Sigmoid colon (tissue), 6 donors: ENCODE measurements at regions not wholly inside any gene's neighbourhood (a gene's known extent, or its start where the extent isn't known, plus 50 kb on each side); places are given as distances from the start of the nearest gene placed in this dataset.

Experiments
- DNase-seq: peaks from one replicate; pipeline ENCODE4 v3.0.0-alpha.2; 2019
- H3K27ac ChIP-seq, 4 donors: fragments of 200-600 bp; sonication (generic); one replicate each; pipeline ENCODE4 v1.5.1; 2016 to 2019; ENCODE audit warnings: mild to moderate bottlenecking in 1 of 4
- H3K27me3 ChIP-seq, 3 donors: fragments of 200-600 bp; sonication (generic); one replicate each; pipeline ENCODE4 v1.5.1; 2019; ENCODE audit warnings: mild to moderate bottlenecking in 1 of 3
- H3K36me3 ChIP-seq, 4 donors: fragments of 200-600 bp; sonication (generic); one replicate each; pipeline ENCODE4 v1.5.1; 2016 to 2019
- H3K4me1 ChIP-seq, 4 donors: fragments of 200-600 bp; sonication (generic); one replicate each; pipeline ENCODE4 v1.5.1; 2017 to 2019
- H3K4me3 ChIP-seq, 4 donors: fragments of 200-600 bp; sonication (generic); one replicate each; pipeline ENCODE4 v1.5.1; 2017 to 2019; ENCODE audit warnings: mild to moderate bottlenecking in 2 of 4, moderate library complexity in 1 of 4
- H3K9me3 ChIP-seq, 4 donors: fragments of 200-600 bp in 3 of 4; sonication (generic) in 3 of 4; one replicate each; pipeline versions ENCODE4 v1.5.1 to v1.6.1; 2013 to 2019
- CTCF ChIP-seq, 4 experiments: fragments of 450-650 bp in 3 of 4; fragments of 200-600 bp in 1 of 4; IDR thresholded peaks; one replicate each; pipeline ENCODE4 v1.5.1; 2016 to 2019; ENCODE audit warnings: antibody characterized with exemption in 4 of 4, mild to moderate bottlenecking in 3 of 4, moderate library complexity in 2 of 4
- EP300 ChIP-seq, 4 donors: sonication (generic); formaldehyde crosslinking; IDR thresholded peaks; one replicate each; pipeline ENCODE4 v1.6.1; 2017; ENCODE audit warnings: antibody characterized with exemption in 4 of 4
- POLR2A ChIP-seq, 2 donors: fragments of 450-650 bp; IDR thresholded peaks; one replicate each; pipeline ENCODE4 v1.6.1; 2016; ENCODE audit warnings: antibody characterized with exemption in 2 of 2, mild to moderate bottlenecking in 2 of 2, moderate library complexity in 2 of 2
- POLR2AphosphoS5 ChIP-seq, 4 donors: sonication (generic); formaldehyde crosslinking; IDR thresholded peaks; one replicate each; pipeline ENCODE4 v1.6.1; 2017; ENCODE audit warnings: antibody characterized with exemption in 4 of 4
- WGBS, 2 donors: extraction: QIAGEN DNeasy Blood & Tissue Kit; methylation state at CpG; one replicate each; pipeline ENCODE4 v1.1.7; 2013; 5-methylcytosine and 5-hydroxymethylcytosine counted together
- intact Hi-C: fragments of 100-400 bp; cut with DNase I; formaldehyde crosslinking; loops from one replicate; pipeline ENCODE4 v1.15.1; 2023
- donor health status: healthy with polysubstance abuse.
- donor health status: healthy.

DNA sequence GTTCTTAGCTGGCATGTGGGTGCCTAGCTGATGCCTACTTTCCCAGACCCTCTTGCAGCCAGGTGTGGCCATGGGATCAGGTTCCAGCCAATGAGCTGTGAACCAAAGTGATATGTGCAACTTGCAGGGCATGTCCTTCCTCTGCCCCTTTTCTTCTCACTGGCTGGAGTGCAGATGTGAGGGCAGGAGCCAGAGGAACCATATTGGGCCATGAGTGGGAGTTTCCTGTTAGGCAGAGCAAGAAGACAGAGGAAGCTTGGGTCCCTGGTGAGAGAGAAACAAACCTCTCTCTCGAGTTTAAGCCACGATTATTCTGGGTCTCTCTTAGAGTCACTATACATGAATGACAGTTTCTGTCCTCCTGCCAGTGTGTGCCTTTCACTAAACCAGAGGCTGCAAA is 120.4 kb upstream of the STX18 start:
- Histone ChIP-seq H3K4me1 (peaks cover 0 to 6% (median 0%) of the 10 kb centered on the region in 4 donors), H3K27ac (no peak overlapping the region), H3K4me3 (no peak overlapping the region), H3K36me3 (no peaks in the 10 kb centered on the region), H3K9me3 (no peaks in the 10 kb centered on the region), H3K27me3 (no peaks in the 10 kb centered on the region)
- intact Hi-C loops: no loop called here
- TF ChIP-seq CTCF (IDR thresholded peaks at IDR 0.05) (no peak), EP300 (IDR thresholded peaks at IDR 0.05) (no peak), POLR2AphosphoS5 (IDR thresholded peaks at IDR 0.05) (no peak), POLR2A (IDR thresholded peaks at IDR 0.05) (no peak)
- 87 to 89% methylated on average over 2 of the region's 2 CpGs for WGBS, 2 donors
- no peak for DNase-seq

DNA sequence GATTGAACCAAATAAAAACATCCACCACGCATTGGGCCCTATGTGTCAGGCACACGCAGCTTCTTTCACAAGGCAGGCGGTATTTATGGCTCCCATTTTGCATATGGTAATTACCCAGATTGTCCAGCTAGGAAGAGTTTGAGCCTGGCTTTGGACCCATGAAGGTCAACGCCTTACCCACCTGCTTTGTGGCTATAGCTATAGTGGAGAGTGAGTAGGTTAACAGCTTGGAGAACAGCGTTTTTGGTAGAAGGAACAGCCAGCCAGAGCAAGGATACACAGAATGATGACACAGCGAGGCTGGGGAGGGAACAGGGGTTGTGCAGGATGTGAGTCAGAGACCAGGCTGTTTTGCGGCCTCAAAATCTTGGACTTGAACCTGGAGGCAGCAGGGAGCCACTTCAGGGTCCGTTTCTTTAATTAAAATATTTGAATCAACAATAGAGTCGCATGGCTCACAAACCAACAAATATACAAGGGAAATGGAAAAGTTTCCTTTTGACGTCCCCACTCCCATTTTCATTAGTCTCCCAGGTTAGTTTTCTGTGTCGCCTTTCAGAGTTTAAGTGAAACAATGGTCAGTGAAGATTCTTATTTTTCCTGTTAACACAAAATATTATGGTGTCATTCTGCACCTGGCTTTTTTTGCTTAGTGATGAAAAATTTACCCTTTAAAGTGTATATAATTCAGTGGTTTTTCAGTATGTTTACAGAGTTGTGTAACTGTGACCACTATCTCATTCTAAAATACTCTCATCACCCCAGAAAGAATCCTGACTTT is 118.2 kb upstream of the STX18 start:
- Histone ChIP-seq H3K4me3 (no peak overlapping the region), H3K27me3 (no peaks in the 10 kb centered on the region), H3K4me1 (no peaks in the 10 kb centered on the region), H3K9me3 (no peaks in the 10 kb centered on the region), H3K27ac (no peak overlapping the region), H3K36me3 (no peaks in the 10 kb centered on the region)
- intact Hi-C loops: no loop called here
- no peak for DNase-seq
- WGBS, 2 donors: 87 to 90% methylated on average over 11 of the region's 11 CpGs
- TF ChIP-seq POLR2AphosphoS5 (IDR thresholded peaks at IDR 0.05) (no peak), CTCF (IDR thresholded peaks at IDR 0.05) (no peak), POLR2A (IDR thresholded peaks at IDR 0.05) (no peak), EP300 (IDR thresholded peaks at IDR 0.05) (no peak)

- no peak overlapping the region for H3K4me3 ChIP-seq
- no peak for DNase-seq
- H3K4me1 ChIP-seq: no peaks in the 10 kb centered on the region
- H3K36me3 ChIP-seq: no peaks in the 10 kb centered on the region
- intact Hi-C loops: no loop called here
- H3K27ac ChIP-seq: no peak overlapping the region
- no peaks in the 10 kb centered on the region for H3K9me3 ChIP-seq
- no peak for TF ChIP-seq CTCF (IDR thresholded peaks at IDR 0.05)
- TF ChIP-seq EP300 (IDR thresholded peaks at IDR 0.05): no peak
- TF ChIP-seq POLR2A (IDR thresholded peaks at IDR 0.05): no peak
- no peak for TF ChIP-seq POLR2AphosphoS5 (IDR thresholded peaks at IDR 0.05)
- H3K27me3 ChIP-seq: no peaks in the 10 kb centered on the region
- WGBS, 2 donors: 91 to 96% methylated on average over 2 of the region's 2 CpGs
These were observed 116.2 kb upstream of the STX18 start for GRCh38 chr4:4658052-4658451.

DNA sequence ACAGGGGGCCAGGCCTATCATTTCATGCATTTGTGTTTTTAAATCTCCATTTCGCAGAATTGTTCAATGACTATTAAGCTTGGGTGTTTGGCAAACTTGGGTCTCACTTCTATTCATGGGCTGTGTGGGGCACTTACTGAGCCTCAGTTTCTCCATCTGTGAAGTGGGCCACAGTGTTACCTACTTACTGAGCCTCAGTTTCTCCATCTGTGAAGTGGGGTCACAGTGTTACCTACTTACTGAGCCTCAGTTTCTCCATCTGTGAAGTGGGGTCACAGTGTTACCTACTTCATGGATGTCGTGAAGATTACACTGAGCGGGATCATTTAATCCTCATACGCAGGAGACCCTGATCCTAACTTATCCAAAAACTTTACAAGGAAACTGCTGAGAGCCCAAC is 115.1 kb upstream of the STX18 start:
- Histone ChIP-seq H3K27ac (no peak overlapping the region), H3K27me3 (no peaks in the 10 kb centered on the region), H3K4me1 (no peaks in the 10 kb centered on the region), H3K4me3 (no peak overlapping the region), H3K9me3 (no peaks in the 10 kb centered on the region), H3K36me3 (no peaks in the 10 kb centered on the region)
- DNase-seq: no peak
- no peak for TF ChIP-seq POLR2A (IDR thresholded peaks at IDR 0.05)
- no peak for TF ChIP-seq POLR2AphosphoS5 (IDR thresholded peaks at IDR 0.05)
- TF ChIP-seq CTCF (IDR thresholded peaks at IDR 0.05): no peak
- TF ChIP-seq EP300 (IDR thresholded peaks at IDR 0.05): no peak
- WGBS, 2 donors: 97 to 98% methylated on average over 4 of the region's 4 CpGs
- intact Hi-C loops: no loop called here

- intact Hi-C loops: no loop called here
These were observed 114.1 kb upstream of the STX18 start for GRCh38 chr4:4655901-4656300.

More at GRCh38 chr4:4655901-4656300, 114.1 kb upstream of the STX18 start:
- no peaks in the 10 kb centered on the region for H3K4me1 ChIP-seq
- no peak overlapping the region for H3K4me3 ChIP-seq
- 95 to 98% methylated on average over 4 of the region's 4 CpGs for WGBS, 2 donors
- H3K9me3 ChIP-seq: no peaks in the 10 kb centered on the region
- TF ChIP-seq EP300 (IDR thresholded peaks at IDR 0.05): no peak
- no peak for TF ChIP-seq CTCF (IDR thresholded peaks at IDR 0.05)
- no peak for TF ChIP-seq POLR2A (IDR thresholded peaks at IDR 0.05)
- no peak for TF ChIP-seq POLR2AphosphoS5 (IDR thresholded peaks at IDR 0.05)
- H3K27me3 ChIP-seq: no peaks in the 10 kb centered on the region
- no peaks in the 10 kb centered on the region for H3K36me3 ChIP-seq
- no peak overlapping the region for H3K27ac ChIP-seq
- DNase-seq: no peak
